Panc1 (cell line): ENCODE measurements at regions not wholly inside any gene's neighbourhood (a gene's known extent, or its start where the extent isn't known, plus 50 kb on each side); places are given as distances from the start of the nearest gene placed in this dataset.

Source experiments
- ATAC-seq: fragments of 200-7000 bp; cut with Tn5 transposase; 2 replicates; pipeline ENCODE4 v1.9.1; 2020; ENCODE audit warnings: mild to moderate bottlenecking, moderate library complexity
- BruUV-seq: library from RNA; stranded (reverse); fragments of 400-500 nt; replicated peaks from 2 replicates; lab custom pipeline; 2021; lab: Mats Ljungman, UMichigan
- CTCF ChIA-PET: fragments of 300-600 bp; sonication (Branson Sonifier 250); formaldehyde crosslinking; loops from one replicate; lab custom pipeline; 2022; ENCODE audit warnings: antibody characterized with exemption; lab: Charles Lee
- POLR2A ChIA-PET: fragments of 300-600 bp; sonication (Branson Sonifier 250); formaldehyde crosslinking; loops from one replicate; lab custom pipeline; 2022; ENCODE audit warnings: antibody characterized with exemption; lab: Charles Lee
- DNase-seq: peaks from one replicate; pipeline ENCODE4 v3.0.0-alpha.2; 2010; ENCODE audit warnings: low read depth, low spot score
- H3K27ac ChIP-seq: 2 replicates; pipeline ENCODE4 v1.5.1; 2011; ENCODE audit warnings: mild to moderate bottlenecking, low read length, inconsistent platforms
- H3K27me3 ChIP-seq: fragments of 200-500 bp; sonication (Bioruptor generic); 2 replicates; pipeline ENCODE4 v1.6.0; 2014; ENCODE audit warnings: low read length, inconsistent platforms; ENCODE audit not compliant: control insufficient read depth, insufficient read depth
- H3K36me3 ChIP-seq: fragments of 200-500 bp; sonication (Bioruptor generic); 2 replicates; pipeline ENCODE4 v1.5.1; 2014; ENCODE audit warnings: inconsistent platforms, mild to moderate bottlenecking, low read length, moderate library complexity; ENCODE audit not compliant: control insufficient read depth, insufficient read depth
- H3K4me1 ChIP-seq: 2 replicates; pipeline ENCODE4 v1.5.1; 2011; ENCODE audit warnings: inconsistent platforms, mild to moderate bottlenecking, low read length, moderate library complexity; ENCODE audit not compliant: control insufficient read depth, insufficient read depth
- H3K4me3 ChIP-seq, 2 experiments: 2 replicates each; pipeline ENCODE4 v1.5.1; 2011 to 2012; ENCODE audit warnings: low read depth in 2 of 2, low read length in 2 of 2, mild to moderate bottlenecking in 2 of 2, inconsistent platforms in 1 of 2, moderate library complexity in 1 of 2
- H3K9me3 ChIP-seq: fragments of 200-500 bp; sonication (Bioruptor generic); 2 replicates; pipeline ENCODE4 v1.5.1; 2014; ENCODE audit warnings: low read depth, mild to moderate bottlenecking, inconsistent platforms, low read length, moderate library complexity; ENCODE audit not compliant: control insufficient read depth, insufficient read depth
- CTCF ChIP-seq: fragments of 450-650 bp; IDR thresholded peaks from 2 replicates; pipeline ENCODE4 v1.5.1; 2017; ENCODE audit warnings: mild to moderate bottlenecking
- POLR2AphosphoS5 ChIP-seq: IDR thresholded peaks from 2 replicates; pipeline ENCODE4 v1.6.1; 2012; ENCODE audit warnings: mild to moderate bottlenecking, low read depth, low read length, moderate library complexity
- REST ChIP-seq, 2 experiments: IDR thresholded peaks; 2 replicates each; pipeline ENCODE4 v1.6.1; 2011 to 2012; ENCODE audit warnings: low read depth in 2 of 2, control low read depth in 1 of 2, low read length in 1 of 2, mild to moderate bottlenecking in 1 of 2, moderate library complexity in 1 of 2; ENCODE audit not compliant: insufficient read depth in 1 of 2
- SIN3A ChIP-seq: IDR thresholded peaks from 2 replicates; pipeline ENCODE4 v1.6.1; 2012; ENCODE audit warnings: low read depth, mild to moderate bottlenecking, low read length, moderate library complexity, borderline replicate concordance; ENCODE audit not compliant: insufficient read depth
- TCF7L2 ChIP-seq: IDR thresholded peaks from 2 replicates; pipeline ENCODE4 v1.6.1; 2011; ENCODE audit warnings: mild to moderate bottlenecking, low read depth, low read length, inconsistent platforms
- in situ Hi-C: cut with HindIII; loops from 2 replicates; pipeline ENCODE4 v1.10.0; 2016; ENCODE audit warnings: low sequenced_read_pairs, low pct_unique_long_range_greater_than_20kb
- intact Hi-C: fragments of 100-400 bp; cut with micrococcal nuclease; formaldehyde crosslinking; loops from one replicate; pipeline ENCODE4 v1.10.0; 2022; ENCODE audit not compliant: unreplicated experiment

- intact Hi-C loops (no loop called here), in situ Hi-C loops (no loop called here)
- CTCF ChIA-PET: no interaction called here
- Histone ChIP-seq H3K4me1 (no peaks in the 10 kb centered on the region), H3K36me3 (no peaks in the 10 kb centered on the region), H3K9me3 (no peaks in the 10 kb centered on the region), H3K4me3 (no peak overlapping the region), H3K27ac (no peak overlapping the region), H3K27me3 (no peaks in the 10 kb centered on the region)
- ATAC-seq: no peak
- POLR2A ChIA-PET: no interaction called here
- DNase-seq: no peak
- no peak for TF ChIP-seq REST (IDR thresholded peaks at IDR 0.05; ENCODE audit: insufficient read depth in 1 of 2, low read depth in 2 of 2, low read length in 1 of 2)
- TF ChIP-seq CTCF: no peak
- no peak for TF ChIP-seq POLR2AphosphoS5
- no peak for TF ChIP-seq SIN3A
- no peak for TF ChIP-seq TCF7L2
- BruUV-seq: no TSS peak
Observed at GRCh38 chr6:126526547-126526946, 186.6 kb downstream of the CENPW start.

- intact Hi-C loops (no loop called here), in situ Hi-C loops (no loop called here)
- BruUV-seq: no TSS peak
- ATAC-seq: no peak
- DNase-seq: no peak
- H3K4me1 ChIP-seq: no peaks in the 10 kb centered on the region
- POLR2A ChIA-PET: no interaction called here
- no peak overlapping the region for H3K27ac ChIP-seq
- TF ChIP-seq POLR2AphosphoS5: no peak
- no peak for TF ChIP-seq TCF7L2
- no peak for TF ChIP-seq REST (IDR thresholded peaks at IDR 0.05; ENCODE audit: insufficient read depth in 1 of 2, low read depth in 2 of 2, low read length in 1 of 2)
- no peak for TF ChIP-seq SIN3A
- TF ChIP-seq CTCF: no peak
- CTCF ChIA-PET: no interaction called here
- no peaks in the 10 kb centered on the region for H3K9me3 ChIP-seq
- no peaks in the 10 kb centered on the region for H3K36me3 ChIP-seq
- no peak overlapping the region for H3K4me3 ChIP-seq
- H3K27me3 ChIP-seq: no peaks in the 10 kb centered on the region
Observed at GRCh38 chr6:126526996-126527606, 187.2 kb downstream of the CENPW start.
